ENCODE measurements at regions not wholly inside any gene's neighbourhood (a gene's known extent, or its start where the extent isn't known, plus 50 kb on each side); places are given as distances from the start of the nearest gene placed in this dataset.

DNA sequence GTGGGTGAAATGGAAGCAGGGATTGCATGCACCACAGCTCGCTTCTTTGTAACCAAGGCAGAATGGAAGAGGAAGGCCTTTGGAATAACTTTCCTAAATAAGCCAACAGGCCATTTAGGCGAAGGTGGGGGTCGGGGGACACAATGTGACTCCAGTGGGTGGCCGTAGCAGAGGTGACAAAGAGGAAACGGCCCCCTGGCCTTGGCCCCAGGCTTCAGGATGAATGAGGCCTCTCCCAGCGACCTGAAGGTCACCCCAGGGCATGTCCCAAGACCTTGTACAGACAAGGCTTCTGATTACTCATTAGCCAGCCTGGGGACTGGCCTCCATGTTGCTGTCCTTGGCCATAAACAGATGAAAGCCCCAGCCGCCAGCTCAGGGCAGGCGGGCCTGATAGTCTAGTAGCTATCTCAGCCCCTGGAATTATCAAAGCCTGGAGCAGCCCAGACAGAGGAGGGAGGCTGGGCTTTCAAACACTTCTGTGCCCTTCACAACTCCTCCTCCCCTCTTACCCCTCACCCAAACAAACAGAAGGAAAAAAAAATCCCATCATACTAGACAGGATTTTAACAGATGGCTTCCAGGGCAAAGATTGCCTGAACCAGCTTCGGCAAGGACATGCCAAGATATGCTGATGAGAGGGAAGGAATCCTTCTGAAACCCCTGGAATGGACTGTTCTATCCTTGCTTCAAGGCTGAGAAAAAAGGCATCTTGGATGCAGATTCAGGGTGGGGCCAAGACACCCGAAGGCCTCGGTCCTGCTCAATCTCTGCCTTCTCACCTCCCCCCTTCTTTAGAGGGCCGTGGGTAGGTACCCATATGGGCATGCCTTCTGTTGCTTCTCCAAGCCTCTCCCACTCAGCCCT, 142.3 kb upstream of the PARP11 start:
- Histone ChIP-seq H3K9me3 (ENCODE audit: insufficient read depth, low read depth) (no peaks in the 10 kb centered on the region), H3K27me3 (ENCODE audit: insufficient read depth, low read depth) (peaks cover 90% of the 10 kb centered on the region), H4K20me1 (ENCODE audit: insufficient read depth) (no peaks in the 10 kb centered on the region), H3K4me1 (replicated peaks; ENCODE audit: insufficient read depth) (no peaks in the 10 kb centered on the region), H3K27ac (no peak overlapping the region), H3K36me3 (ENCODE audit: low read depth) (no peaks in the 10 kb centered on the region), H3K4me3 (no peak overlapping the region), H2AFZ (no peak overlapping the region), H3F3A (ENCODE audit: insufficient read depth, low read depth) (no peaks in the 10 kb centered on the region), H3K4me2 (no peak overlapping the region), H3K79me2 (ENCODE audit: low read depth) (no peaks in the 10 kb centered on the region), H3K9me2 (ENCODE audit: insufficient read depth) (no peaks in the 10 kb centered on the region)
- ChIA-PET POLR2A (ENCODE audit: unreplicated experiment) (no interaction called here), CTCF (no interaction called here)
- BruUV-seq (replicated peaks): no TSS peak
- no peak for DNase-seq
- TF ChIP-seq, protein P1, sequence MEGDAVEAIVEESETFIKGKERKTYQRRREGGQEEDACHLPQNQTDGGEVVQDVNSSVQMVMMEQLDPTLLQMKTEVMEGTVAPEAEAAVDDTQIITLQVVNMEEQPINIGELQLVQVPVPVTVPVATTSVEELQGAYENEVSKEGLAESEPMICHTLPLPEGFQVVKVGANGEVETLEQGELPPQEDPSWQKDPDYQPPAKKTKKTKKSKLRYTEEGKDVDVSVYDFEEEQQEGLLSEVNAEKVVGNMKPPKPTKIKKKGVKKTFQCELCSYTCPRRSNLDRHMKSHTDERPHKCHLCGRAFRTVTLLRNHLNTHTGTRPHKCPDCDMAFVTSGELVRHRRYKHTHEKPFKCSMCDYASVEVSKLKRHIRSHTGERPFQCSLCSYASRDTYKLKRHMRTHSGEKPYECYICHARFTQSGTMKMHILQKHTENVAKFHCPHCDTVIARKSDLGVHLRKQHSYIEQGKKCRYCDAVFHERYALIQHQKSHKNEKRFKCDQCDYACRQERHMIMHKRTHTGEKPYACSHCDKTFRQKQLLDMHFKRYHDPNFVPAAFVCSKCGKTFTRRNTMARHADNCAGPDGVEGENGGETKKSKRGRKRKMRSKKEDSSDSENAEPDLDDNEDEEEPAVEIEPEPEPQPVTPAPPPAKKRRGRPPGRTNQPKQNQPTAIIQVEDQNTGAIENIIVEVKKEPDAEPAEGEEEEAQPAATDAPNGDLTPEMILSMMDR (conservative IDR thresholded peaks at IDR 0.05): no peak
- TF ChIP-seq EZH2 (IDR thresholded peaks at IDR 0.05; ENCODE audit: low read depth): no peak
- intact Hi-C loops (cut with micrococcal nuclease; ENCODE audit: unreplicated experiment): no loop called here

DNA sequence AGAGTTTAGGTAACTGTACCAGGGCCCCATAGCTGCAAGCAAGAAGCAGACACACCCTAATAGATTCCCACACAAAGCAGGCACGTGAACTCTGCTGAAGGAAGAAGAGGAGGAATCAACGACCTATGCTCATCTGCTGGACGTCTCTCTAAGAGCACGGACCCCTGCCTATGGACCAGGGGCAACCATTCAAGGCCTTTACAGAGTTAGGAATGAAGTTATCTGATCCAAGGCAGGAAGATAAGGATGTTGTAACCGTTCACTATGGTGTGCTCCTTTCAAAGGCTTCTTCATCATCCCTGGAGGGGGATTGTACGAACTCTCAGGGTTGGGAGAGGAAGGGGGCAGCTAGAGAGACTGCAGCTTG, 141.6 kb upstream of the PARP11 start:
- Histone ChIP-seq H3K4me1 (replicated peaks; ENCODE audit: insufficient read depth) (no peaks in the 10 kb centered on the region), H3K9me2 (ENCODE audit: insufficient read depth) (no peaks in the 10 kb centered on the region), H3K36me3 (ENCODE audit: low read depth) (no peaks in the 10 kb centered on the region), H3K9me3 (ENCODE audit: insufficient read depth, low read depth) (no peaks in the 10 kb centered on the region), H3K27ac (no peak overlapping the region), H3K4me2 (no peak overlapping the region), H3K27me3 (ENCODE audit: insufficient read depth, low read depth) (peaks cover 94% of the 10 kb centered on the region), H4K20me1 (ENCODE audit: insufficient read depth) (no peaks in the 10 kb centered on the region), H3K79me2 (ENCODE audit: low read depth) (no peaks in the 10 kb centered on the region), H3K4me3 (no peak overlapping the region), H2AFZ (no peak overlapping the region), H3F3A (ENCODE audit: insufficient read depth, low read depth) (no peaks in the 10 kb centered on the region)
- DNase-seq: no peak
- CTCF ChIA-PET: no interaction called here
- POLR2A ChIA-PET (ENCODE audit: unreplicated experiment): no interaction called here
- TF ChIP-seq EZH2 (IDR thresholded peaks at IDR 0.05; ENCODE audit: low read depth): no peak
- TF ChIP-seq, protein P1 (conservative IDR thresholded peaks at IDR 0.05): no peak
- BruUV-seq (replicated peaks): no TSS peak
- intact Hi-C loops (cut with micrococcal nuclease; ENCODE audit: unreplicated experiment): no loop called here

DNA sequence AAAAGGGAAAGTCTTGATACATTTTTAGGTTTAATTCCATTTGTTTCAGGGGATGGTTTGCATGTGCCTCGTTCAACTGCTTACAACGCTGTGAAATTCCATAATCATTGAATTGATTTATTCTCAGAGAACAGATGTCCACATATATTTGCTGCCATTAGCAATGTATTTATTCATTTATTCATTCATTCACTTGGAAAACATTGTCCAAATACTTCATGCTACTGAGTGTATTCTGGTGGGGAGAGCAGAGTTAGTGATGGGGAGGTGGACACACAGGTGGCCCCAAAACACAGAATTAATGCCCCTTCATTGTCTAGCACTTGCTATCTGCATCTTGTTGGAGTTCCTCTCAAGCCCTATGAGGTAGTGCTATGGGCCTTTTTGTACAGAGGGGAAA, 141.2 kb upstream of the PARP11 start:
- H3K27ac ChIP-seq: no peak overlapping the region
- TF ChIP-seq EZH2 (IDR thresholded peaks at IDR 0.05; ENCODE audit: low read depth): no peak
- TF ChIP-seq, protein P1 (conservative IDR thresholded peaks at IDR 0.05): no peak
- intact Hi-C loops (cut with micrococcal nuclease; ENCODE audit: unreplicated experiment): no loop called here
- no TSS peak for BruUV-seq (replicated peaks)
- no peaks in the 10 kb centered on the region for H3K79me2 ChIP-seq (ENCODE audit: low read depth)
- H3K36me3 ChIP-seq (ENCODE audit: low read depth): no peaks in the 10 kb centered on the region
- H2AFZ ChIP-seq: no peak overlapping the region
- H3K9me3 ChIP-seq (ENCODE audit: insufficient read depth, low read depth): no peaks in the 10 kb centered on the region
- H3K9me2 ChIP-seq (ENCODE audit: insufficient read depth): no peaks in the 10 kb centered on the region
- H3K27me3 ChIP-seq (ENCODE audit: insufficient read depth, low read depth): peaks cover 94% of the 10 kb centered on the region
- no peak overlapping the region for H3K4me2 ChIP-seq
- H3K4me1 ChIP-seq (replicated peaks; ENCODE audit: insufficient read depth): no peaks in the 10 kb centered on the region
- no peak for DNase-seq
- no peaks in the 10 kb centered on the region for H4K20me1 ChIP-seq (ENCODE audit: insufficient read depth)
- no peak overlapping the region for H3K4me3 ChIP-seq
- CTCF ChIA-PET: no interaction called here
- POLR2A ChIA-PET (ENCODE audit: unreplicated experiment): no interaction called here
- no peaks in the 10 kb centered on the region for H3F3A ChIP-seq (ENCODE audit: insufficient read depth, low read depth)

Measured in PC-9 (cell line).